Psoas muscle (tissue), 7 donors: ENCODE measurements at regions not wholly inside any gene's neighbourhood (a gene's known extent, or its start where the extent isn't known, plus 50 kb on each side); places are given as distances from the start of the nearest gene placed in this dataset.

Experiments used
- ATAC-seq, 4 donors: fragments of 200-7000 bp; cut with Tn5 transposase; one replicate each; pipeline ENCODE4 v1.9.1; 2020; ENCODE audit warnings: moderate library complexity in 3 of 4, mild to moderate bottlenecking in 2 of 4
- DNase-seq, 2 donors: peaks; one replicate each; pipeline ENCODE4 v3.0.0-alpha.2; 2020
- H3K27ac ChIP-seq: fragments of 200-600 bp; one replicate; pipeline ENCODE4 v1.8.0; 2022
- H3K27me3 ChIP-seq, 3 donors: fragments of 200-600 bp in 1 of 3; one replicate each; pipeline versions ENCODE4 v1.6.1 to v1.8.0; 2013 to 2022; ENCODE audit warnings: low read length in 2 of 3, mild to moderate bottlenecking in 2 of 3, moderate library complexity in 1 of 3; ENCODE audit not compliant: insufficient read depth in 3 of 3
- H3K36me3 ChIP-seq, 2 donors: fragments of 200-600 bp in 1 of 2; one replicate each; pipeline versions ENCODE4 v1.6.1 to v1.8.0; 2013 to 2022; ENCODE audit warnings: low read depth in 1 of 2, mild to moderate bottlenecking in 1 of 2, moderate library complexity in 1 of 2; ENCODE audit not compliant: insufficient read depth in 1 of 2
- H3K4me1 ChIP-seq: fragments of 200-600 bp; one replicate; pipeline ENCODE4 v1.8.0; 2022
- H3K4me3 ChIP-seq: fragments of 200-600 bp; one replicate; pipeline ENCODE4 v1.8.0; 2022; ENCODE audit warnings: mild to moderate bottlenecking
- H3K9me3 ChIP-seq: fragments of 200-600 bp; one replicate; pipeline ENCODE4 v1.8.0; 2022
- CTCF ChIP-seq: fragments of 200-600 bp; IDR thresholded peaks from one replicate; pipeline ENCODE4 v1.8.0; 2022; ENCODE audit warnings: antibody characterized with exemption
- WGBS, 3 donors: extraction: QIAGEN DNeasy Blood & Tissue Kit; methylation state at CpG; one replicate each; pipeline versions ENCODE4 v1.1.6 to v1.1.7; 2013; 5-methylcytosine and 5-hydroxymethylcytosine counted together
- intact Hi-C, 2 donors: fragments of 100-400 bp; cut with DNase I; formaldehyde crosslinking; loops; one replicate each; pipeline versions ENCODE4 v1.11.0 to v1.14.2; 2022
- donor health status: healthy with polysubstance abuse.
- donor health status: DM: no; HTN: no; CAD: no; lungs with moderate emphysema.
- donor health status: Bipolar disorder and iron deficiency.
- donor health status: healthy.
- donor health status: DM: yes; HTN: yes; CAD: no.
- donor health status: DM: no; HTN: no; CAD: no.
- donor health status: DM: yes; HTN: yes; CAD: no.

- ATAC-seq (no peak), DNase-seq (no peak)
- intact Hi-C loops = no loop called here
- no peaks in the 10 kb centered on the region for H3K27me3 ChIP-seq
- H3K4me3 ChIP-seq = no peak overlapping the region
- no peaks in the 10 kb centered on the region for H3K4me1 ChIP-seq
- H3K9me3 ChIP-seq = no peaks in the 10 kb centered on the region
- no peak for TF ChIP-seq CTCF
- no peak overlapping the region for H3K27ac ChIP-seq
- no peaks in the 10 kb centered on the region for H3K36me3 ChIP-seq
- WGBS, 3 donors = 19 to 30% (median 25%) methylated on average over 3 of the region's 3 CpGs
Observed at GRCh38 chr12:126488806-126489205, 1423.6 kb downstream of the AACS start.

GRCh38 chr12:126492181-126492580 is 1426.9 kb downstream of the AACS start:
- no peak for TF ChIP-seq CTCF
- 34 to 38% (median 34%) methylated on average over 7 of the region's 7 CpGs for WGBS, 3 donors
- ATAC-seq (no peak), DNase-seq (no peak)
- Histone ChIP-seq H3K36me3 (no peaks in the 10 kb centered on the region), H3K4me3 (no peak overlapping the region), H3K27ac (no peak overlapping the region), H3K4me1 (no peaks in the 10 kb centered on the region), H3K27me3 (no peaks in the 10 kb centered on the region), H3K9me3 (no peaks in the 10 kb centered on the region)
- intact Hi-C loops = no loop called here

GRCh38 chr12:126493366-126494108 is 1428.3 kb downstream of the AACS start:
- no peak for DNase-seq
- no peak overlapping the region for H3K27ac ChIP-seq
- no peaks in the 10 kb centered on the region for H3K36me3 ChIP-seq
- ATAC-seq = no peak
- 64 to 72% (median 68%) methylated on average over 6 of the region's 6 CpGs for WGBS, 3 donors
- no peak overlapping the region for H3K4me3 ChIP-seq
- no peaks in the 10 kb centered on the region for H3K27me3 ChIP-seq
- intact Hi-C loops = no loop called here
- H3K9me3 ChIP-seq = no peaks in the 10 kb centered on the region
- no peaks in the 10 kb centered on the region for H3K4me1 ChIP-seq
- TF ChIP-seq CTCF = no peak

DNA sequence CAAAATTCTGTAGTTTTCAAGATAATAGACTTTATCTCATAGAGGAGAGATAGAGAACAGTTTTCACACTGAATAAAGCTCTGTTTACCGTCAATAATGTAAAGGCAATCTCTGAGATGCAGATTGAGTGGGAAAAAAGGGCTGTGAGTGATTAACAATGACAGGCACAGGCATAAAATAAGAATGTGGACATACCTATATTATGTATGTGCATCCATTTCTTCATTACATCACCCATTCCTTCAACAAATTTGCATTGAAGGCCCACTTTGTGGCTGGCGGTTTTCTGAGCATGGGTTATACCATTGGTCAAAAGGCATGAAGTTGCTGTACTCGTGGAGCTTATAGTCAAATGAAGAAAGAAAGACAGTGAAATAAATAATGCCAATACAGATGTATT is 1431.0 kb downstream of the AACS start:
- H3K36me3 ChIP-seq = no peaks in the 10 kb centered on the region
- intact Hi-C loops = no loop called here
- H3K4me1 ChIP-seq = no peaks in the 10 kb centered on the region
- no peaks in the 10 kb centered on the region for H3K27me3 ChIP-seq
- H3K4me3 ChIP-seq = no peak overlapping the region
- no peak for TF ChIP-seq CTCF
- ATAC-seq (no peak), DNase-seq (no peak)
- H3K9me3 ChIP-seq = no peaks in the 10 kb centered on the region
- no peak overlapping the region for H3K27ac ChIP-seq
- 66 to 85% (median 84%) methylated on average over 3 of the region's 3 CpGs for WGBS, 3 donors
